Heart right ventricle (tissue), 16 donors: ENCODE measurements at regions not wholly inside any gene's neighbourhood (a gene's known extent, or its start where the extent isn't known, plus 50 kb on each side); places are given as distances from the start of the nearest gene placed in this dataset.

Source experiments
- ATAC-seq, 8 donors: fragments of 200-7000 bp; cut with Tn5 transposase; one replicate each; pipeline ENCODE4 v1.9.1; 2020; ENCODE audit warnings: mild to moderate bottlenecking in 8 of 8, moderate library complexity in 8 of 8, moderate number of reproducible peaks in 1 of 8
- DNase-seq, 2 donors: peaks; one replicate each; pipeline ENCODE4 v3.0.0-alpha.2; 2020
- H3K27ac ChIP-seq, 10 donors: fragments of 200-600 bp; sonication (generic) in 2 of 10; one replicate each; pipeline versions ENCODE4 v1.5.0 to v1.8.0; 2020 to 2022; ENCODE audit warnings: mild to moderate bottlenecking in 3 of 10
- H3K27me3 ChIP-seq, 7 donors: fragments of 200-600 bp; one replicate each; pipeline ENCODE4 v1.8.0; 2021 to 2022; ENCODE audit warnings: mild to moderate bottlenecking in 2 of 7
- H3K36me3 ChIP-seq, 9 donors: fragments of 200-600 bp; sonication (generic) in 1 of 9; one replicate each; pipeline versions ENCODE4 v1.5.0 to v1.8.0; 2020 to 2022; ENCODE audit warnings: mild to moderate bottlenecking in 2 of 9
- H3K4me1 ChIP-seq, 9 donors: fragments of 200-600 bp; sonication (generic) in 1 of 9; one replicate each; pipeline versions ENCODE4 v1.5.0 to v1.8.0; 2020 to 2022; ENCODE audit warnings: mild to moderate bottlenecking in 4 of 9
- H3K4me3 ChIP-seq, 10 donors: fragments of 200-600 bp; sonication (generic) in 2 of 10; one replicate each; pipeline versions ENCODE4 v1.5.0 to v1.8.0; 2020 to 2022; ENCODE audit warnings: mild to moderate bottlenecking in 7 of 10, moderate library complexity in 2 of 10
- H3K9me3 ChIP-seq, 11 donors: fragments of 200-600 bp in 10 of 11; sonication (generic) in 2 of 11; one replicate each; pipeline versions ENCODE4 v1.5.0 to v1.8.0; 2013 to 2022; ENCODE audit warnings: mild to moderate bottlenecking in 2 of 11, control low read depth in 1 of 11, moderate library complexity in 1 of 11
- WGBS, 2 donors: extraction: QIAGEN DNeasy Blood & Tissue Kit; methylation state at CpG; one replicate each; pipeline ENCODE4 v1.1.7; 2013; ENCODE audit warnings: inconsistent platforms in 1 of 2; 5-methylcytosine and 5-hydroxymethylcytosine counted together
- intact Hi-C, 10 donors: fragments of 100-400 bp; cut with DNase I; formaldehyde crosslinking; loops; one replicate each; pipeline versions ENCODE4 v1.11.1 to v1.14.2; 2022
- TF ChIP-seq, protein P1 (sequence below), 9 donors: fragments of 200-600 bp; sonication (generic) in 2 of 9; IDR thresholded peaks; one replicate each; pipeline versions ENCODE4 v1.5.0 to v1.8.0; 2021 to 2022; ENCODE audit warnings: antibody characterized with exemption in 9 of 9, mild to moderate bottlenecking in 5 of 9, moderate library complexity in 1 of 9
- donor health status: Arrhythmogenic right ventricular cardiomyopathy.
- donor health status: ischemic (EF 13 %, LVEDD 7.1; RV severe dilation, severe dysfunction).
- donor health status: healthy with polysubstance abuse.
- donor health status: DM: no; HTN: yes; CAD: no.
- donor health status: DM: no; HTN: no; CAD: no.
- donor health status: ischemic (EF 25% LVEDD 6.9; RV normal size, moderate dysfunction).
- donor health status: ischemic (EF 25% LVEDD 5.7; RV mildly dilated, moderate dysfunction).
- donor health status: healthy.
- donor health status: DM: yes; HTN: yes; CAD: no.
- donor health status: Ischemic cardiomyopathy.
- donor health status: ischemic (EF 35%, LVEDD 5.7; RV mildly dilated, moderate dysfunction).
- donor health status: nonischemic (EF 11% LVEDD 7.7; RV severe dilation, severe dysfunction).
- donor health status: DM: yes; HTN: yes; CAD: no.
- donor health status: PGD.
- donor health status: ischemic (EF 29% LVEDD 5.4; RV normal size, mild dysfunction).
- donor health status: nonischemic (EF 23%, LVEDD 6.1; RV moderate dilation, normal function).

DNA sequence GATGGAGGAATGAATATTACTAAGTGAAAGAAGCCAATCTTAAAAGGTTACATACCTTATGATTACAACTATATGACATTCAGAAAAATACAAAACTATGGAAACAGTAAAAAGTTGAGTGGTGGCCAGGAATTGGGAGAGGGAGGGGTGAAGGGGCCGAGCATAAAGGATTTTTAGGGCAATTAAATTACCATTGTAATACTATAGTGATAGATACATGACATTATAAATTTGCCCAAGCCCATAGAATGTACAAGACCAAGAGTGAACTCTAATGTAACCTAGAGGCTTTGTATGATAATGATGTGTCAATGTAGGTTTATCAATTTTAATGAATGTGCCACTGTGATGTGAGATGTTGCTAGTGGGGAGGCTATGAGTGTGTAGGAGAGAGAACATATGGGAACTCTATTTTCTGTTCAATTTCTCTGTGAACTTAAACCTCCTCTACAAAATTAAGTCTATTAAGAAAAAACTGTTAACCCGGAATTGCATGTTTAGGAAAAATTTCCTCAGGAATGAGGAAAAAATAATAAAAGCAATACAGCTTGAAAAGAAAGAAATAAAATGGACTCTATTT, 541.9 kb upstream of the UBE2E2 start:
- intact Hi-C loops = no loop called here
- DNase-seq (no peak), ATAC-seq (no peak)
- H3K4me3 ChIP-seq = no peak overlapping the region
- WGBS, 2 donors = 80 to 81% methylated on average over 2 of the region's 2 CpGs
- no peak overlapping the region for H3K27ac ChIP-seq
- H3K27me3 ChIP-seq = no peaks in the 10 kb centered on the region
- H3K4me1 ChIP-seq = peaks cover 0 to 4% (median 0%) of the 10 kb centered on the region in 9 donors
- no peaks in the 10 kb centered on the region for H3K9me3 ChIP-seq
- no peaks in the 10 kb centered on the region for H3K36me3 ChIP-seq
- TF ChIP-seq, protein P1, sequence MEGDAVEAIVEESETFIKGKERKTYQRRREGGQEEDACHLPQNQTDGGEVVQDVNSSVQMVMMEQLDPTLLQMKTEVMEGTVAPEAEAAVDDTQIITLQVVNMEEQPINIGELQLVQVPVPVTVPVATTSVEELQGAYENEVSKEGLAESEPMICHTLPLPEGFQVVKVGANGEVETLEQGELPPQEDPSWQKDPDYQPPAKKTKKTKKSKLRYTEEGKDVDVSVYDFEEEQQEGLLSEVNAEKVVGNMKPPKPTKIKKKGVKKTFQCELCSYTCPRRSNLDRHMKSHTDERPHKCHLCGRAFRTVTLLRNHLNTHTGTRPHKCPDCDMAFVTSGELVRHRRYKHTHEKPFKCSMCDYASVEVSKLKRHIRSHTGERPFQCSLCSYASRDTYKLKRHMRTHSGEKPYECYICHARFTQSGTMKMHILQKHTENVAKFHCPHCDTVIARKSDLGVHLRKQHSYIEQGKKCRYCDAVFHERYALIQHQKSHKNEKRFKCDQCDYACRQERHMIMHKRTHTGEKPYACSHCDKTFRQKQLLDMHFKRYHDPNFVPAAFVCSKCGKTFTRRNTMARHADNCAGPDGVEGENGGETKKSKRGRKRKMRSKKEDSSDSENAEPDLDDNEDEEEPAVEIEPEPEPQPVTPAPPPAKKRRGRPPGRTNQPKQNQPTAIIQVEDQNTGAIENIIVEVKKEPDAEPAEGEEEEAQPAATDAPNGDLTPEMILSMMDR (IDR thresholded peaks at IDR 0.05) = no peak

GRCh38 chr3:22665528-22665927, 537.6 kb upstream of the UBE2E2 start:
- no peaks in the 10 kb centered on the region for H3K36me3 ChIP-seq
- TF ChIP-seq, protein P1 (IDR thresholded peaks at IDR 0.05) = no peak
- no peak for DNase-seq
- H3K4me1 ChIP-seq = no peaks in the 10 kb centered on the region
- 70% methylated on average over 2 of the region's 2 CpGs for WGBS, 2 donors
- no peak for ATAC-seq
- H3K9me3 ChIP-seq = no peaks in the 10 kb centered on the region
- intact Hi-C loops = no loop called here
- H3K4me3 ChIP-seq = no peak overlapping the region
- H3K27ac ChIP-seq = no peak overlapping the region
- no peaks in the 10 kb centered on the region for H3K27me3 ChIP-seq

- H3K9me3 ChIP-seq = no peaks in the 10 kb centered on the region
- intact Hi-C loops = no loop called here
- H3K4me1 ChIP-seq = no peaks in the 10 kb centered on the region
- 30 to 86% methylated on average over 1 of the region's 1 CpG for WGBS, 2 donors
- H3K27me3 ChIP-seq = no peaks in the 10 kb centered on the region
- no peak overlapping the region for H3K4me3 ChIP-seq
- H3K36me3 ChIP-seq = no peaks in the 10 kb centered on the region
- H3K27ac ChIP-seq = no peak overlapping the region
- DNase-seq (no peak), ATAC-seq (no peak)
- TF ChIP-seq, protein P1 (IDR thresholded peaks at IDR 0.05) = no peak
Measured at GRCh38 chr3:22666736-22667135, 536.4 kb upstream of the UBE2E2 start.

- no peak overlapping the region for H3K27ac ChIP-seq
- DNase-seq (no peak), ATAC-seq (no peak)
- no peak overlapping the region for H3K4me3 ChIP-seq
- WGBS, 2 donors = 75 to 89% methylated on average over 1 of the region's 1 CpG
- no peaks in the 10 kb centered on the region for H3K36me3 ChIP-seq
- TF ChIP-seq, protein P1 (IDR thresholded peaks at IDR 0.05) = no peak
- H3K4me1 ChIP-seq = no peaks in the 10 kb centered on the region
- H3K9me3 ChIP-seq = peaks cover 0 to 8% (median 0%) of the 10 kb centered on the region in 11 donors
- no peaks in the 10 kb centered on the region for H3K27me3 ChIP-seq
- intact Hi-C loops = no loop called here
Measured at GRCh38 chr3:22671848-22672247, 531.3 kb upstream of the UBE2E2 start.
